PFSK-1 (cell line): ENCODE measurements at regions not wholly inside any gene's neighbourhood (a gene's known extent, or its start where the extent isn't known, plus 50 kb on each side); places are given as distances from the start of the nearest gene placed in this dataset.

Experiments
- FOXP2 ChIP-seq: optimal IDR thresholded peaks from 2 replicates; pipeline ENCODE3; 2011; ENCODE audit warnings: borderline replicate concordance, control low read depth, inconsistent platforms; ENCODE audit not compliant: insufficient read depth; ENCODE audit errors: extremely low read length, extremely low read depth
- POLR2AphosphoS5 ChIP-seq: IDR thresholded peaks from 2 replicates; pipeline ENCODE4 v1.6.1; 2012; ENCODE audit warnings: low read depth, mild to moderate bottlenecking, control low read depth, low read length, moderate library complexity
- REST ChIP-seq, 2 experiments: IDR thresholded peaks; 2 replicates each; pipeline versions ENCODE4 v1.6.1 to v1.8.0; 2011 to 2012; ENCODE audit warnings: low read depth in 2 of 2, low read length in 2 of 2, control low read depth in 1 of 2, inconsistent platforms in 1 of 2, mild to moderate bottlenecking in 1 of 2, moderate library complexity in 1 of 2; ENCODE audit not compliant: insufficient read depth in 1 of 2
- SIN3A ChIP-seq: IDR thresholded peaks from 2 replicates; pipeline ENCODE4 v1.6.1; 2012; ENCODE audit warnings: mild to moderate bottlenecking, low read length, moderate library complexity, borderline replicate concordance; ENCODE audit not compliant: insufficient read depth
- TAF1 ChIP-seq: IDR thresholded peaks from 2 replicates; pipeline ENCODE4 v1.6.1; 2012; ENCODE audit warnings: low read length, control low read depth, borderline replicate concordance; ENCODE audit not compliant: insufficient read depth

GRCh38 chr12:89825591-89826449 is 117.2 kb upstream of the ATP2B1 start:
- no peak for TF ChIP-seq TAF1
- TF ChIP-seq REST (IDR thresholded peaks at IDR 0.05; ENCODE audit: insufficient read depth in 1 of 2, low read depth in 2 of 2, low read length in 2 of 2), result no peak
- no peak for TF ChIP-seq SIN3A
- no peak for TF ChIP-seq POLR2AphosphoS5
- TF ChIP-seq FOXP2, result no peak

GRCh38 chr12:89824822-89825221 is 116.2 kb upstream of the ATP2B1 start:
- TF ChIP-seq TAF1 (no peak), REST (IDR thresholded peaks at IDR 0.05; ENCODE audit: insufficient read depth in 1 of 2, low read depth in 2 of 2, low read length in 2 of 2) (no peak), POLR2AphosphoS5 (no peak), FOXP2 (no peak), SIN3A (no peak)

- TF ChIP-seq REST (IDR thresholded peaks at IDR 0.05; ENCODE audit: insufficient read depth in 1 of 2, low read depth in 2 of 2, low read length in 2 of 2) (no peak), TAF1 (no peak), SIN3A (no peak), POLR2AphosphoS5 (no peak), FOXP2 (no peak)
Observed at GRCh38 chr12:89821896-89822295, 113.3 kb upstream of the ATP2B1 start.

GRCh38 chr12:89817501-89818226 is 109.0 kb upstream of the ATP2B1 start:
- TF ChIP-seq POLR2AphosphoS5, result no peak
- no peak for TF ChIP-seq TAF1
- no peak for TF ChIP-seq FOXP2
- no peak for TF ChIP-seq SIN3A
- no peak for TF ChIP-seq REST (IDR thresholded peaks at IDR 0.05; ENCODE audit: insufficient read depth in 1 of 2, low read depth in 2 of 2, low read length in 2 of 2)
